Erythroblast (primary cell): ENCODE measurements at regions not wholly inside any gene's neighbourhood (a gene's known extent, or its start where the extent isn't known, plus 50 kb on each side); places are given as distances from the start of the nearest gene placed in this dataset.

Source experiments
- GATA1 ChIP-seq: IDR thresholded peaks from 2 replicates; pipeline ENCODE4 v1.6.1; 2011; ENCODE audit warnings: low read depth, mild to moderate bottlenecking, control low read depth, low read length, moderate library complexity
- POLR2A ChIP-seq: IDR thresholded peaks from 2 replicates; pipeline ENCODE4 v1.6.1; 2011; ENCODE audit warnings: mild to moderate bottlenecking, low read length

DNA sequence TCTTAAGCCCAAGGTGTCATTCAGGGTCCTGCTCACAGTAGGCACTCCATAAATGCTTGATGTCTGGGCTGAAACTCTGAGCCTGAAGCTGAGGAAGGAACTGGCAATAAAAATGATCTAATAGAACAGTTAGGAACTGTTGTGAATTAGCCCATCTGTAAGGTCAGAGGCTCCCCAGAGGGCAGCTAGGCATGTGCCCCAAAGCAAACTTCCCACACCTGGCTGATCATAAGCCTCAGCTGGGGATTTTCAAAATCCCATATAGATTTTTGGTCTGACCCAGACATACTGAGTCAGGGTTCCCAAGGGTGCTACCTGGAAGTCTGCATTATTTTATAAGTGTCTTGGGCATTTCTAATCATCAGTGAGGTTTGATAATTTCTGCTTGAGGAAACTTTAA lies 309.4 kb upstream of the PROX1 start:
- TF ChIP-seq POLR2A = no peak
- no peak for TF ChIP-seq GATA1
